ENCODE measurements at regions not wholly inside any gene's neighbourhood (a gene's known extent, or its start where the extent isn't known, plus 50 kb on each side); places are given as distances from the start of the nearest gene placed in this dataset.
"Not testable (repeated sequence)": the region's sequence is repeated elsewhere in the genome, so short reads cannot be mapped to it uniquely, and the experiment has no call there.

- Histone ChIP-seq H3K9me3 (ENCODE audit: control insufficient read depth in 2 of 2, low read length in 2 of 2) (no peaks in the 10 kb centered on the region), H3K9ac (ENCODE audit: low read depth in 1 of 2, low read length in 2 of 2) (no peak overlapping the region), H3K4me3 (ENCODE audit: low read length in 2 of 2) (no peak overlapping the region), H3K27ac (ENCODE audit: low read depth in 2 of 2, low read length in 2 of 2) (no peak overlapping the region), H3K36me3 (ENCODE audit: control insufficient read depth in 2 of 2, insufficient read depth in 2 of 2, low read length in 2 of 2) (no peaks in the 10 kb centered on the region), H3K27me3 (ENCODE audit: control insufficient read depth in 2 of 2, insufficient read depth in 2 of 2, low read length in 2 of 2) (peaks cover 0 to 1% of the 10 kb centered on the region in 2 donors), H3K4me1 (ENCODE audit: control insufficient read depth in 2 of 2, insufficient read depth in 2 of 2, low read length in 2 of 2) (no peaks in the 10 kb centered on the region)
Measured at GRCh38 chr10:117759266-117759665, 216.7 kb downstream of the EMX2 start.

- H3K9me3 ChIP-seq (ENCODE audit: control insufficient read depth in 2 of 2, low read length in 2 of 2) = no peaks in the 10 kb centered on the region
- H3K4me3 ChIP-seq (ENCODE audit: low read length in 2 of 2) = no peak overlapping the region
- peaks cover 0 to 1% of the 10 kb centered on the region in 2 donors for H3K27me3 ChIP-seq (ENCODE audit: control insufficient read depth in 2 of 2, insufficient read depth in 2 of 2, low read length in 2 of 2)
- no peaks in the 10 kb centered on the region for H3K4me1 ChIP-seq (ENCODE audit: control insufficient read depth in 2 of 2, insufficient read depth in 2 of 2, low read length in 2 of 2)
- no peaks in the 10 kb centered on the region for H3K36me3 ChIP-seq (ENCODE audit: control insufficient read depth in 2 of 2, insufficient read depth in 2 of 2, low read length in 2 of 2)
- H3K27ac ChIP-seq (ENCODE audit: low read depth in 2 of 2, low read length in 2 of 2) = no peak overlapping the region
- H3K9ac ChIP-seq (ENCODE audit: low read depth in 1 of 2, low read length in 2 of 2) = no peak overlapping the region
Measured at GRCh38 chr10:117761695-117762094, 219.1 kb downstream of the EMX2 start.

GRCh38 chr10:117762126-117762818, 219.7 kb downstream of the EMX2 start:
- Histone ChIP-seq H3K27me3 (ENCODE audit: control insufficient read depth in 2 of 2, insufficient read depth in 2 of 2, low read length in 2 of 2) (peaks cover 0 to 1% of the 10 kb centered on the region in 2 donors), H3K9me3 (ENCODE audit: control insufficient read depth in 2 of 2, low read length in 2 of 2) (no peaks in the 10 kb centered on the region), H3K4me1 (ENCODE audit: control insufficient read depth in 2 of 2, insufficient read depth in 2 of 2, low read length in 2 of 2) (no peaks in the 10 kb centered on the region), H3K4me3 (ENCODE audit: low read length in 2 of 2) (no peak overlapping the region), H3K36me3 (ENCODE audit: control insufficient read depth in 2 of 2, insufficient read depth in 2 of 2, low read length in 2 of 2) (no peaks in the 10 kb centered on the region), H3K9ac (ENCODE audit: low read depth in 1 of 2, low read length in 2 of 2) (no peak overlapping the region), H3K27ac (ENCODE audit: low read depth in 2 of 2, low read length in 2 of 2) (no peak overlapping the region)

GRCh38 chr10:117762819-117763172, 220.2 kb downstream of the EMX2 start:
- Histone ChIP-seq H3K27ac (ENCODE audit: low read depth in 2 of 2, low read length in 2 of 2) (no peak overlapping the region), H3K9ac (ENCODE audit: low read depth in 1 of 2, low read length in 2 of 2) (no peak overlapping the region), H3K36me3 (ENCODE audit: control insufficient read depth in 2 of 2, insufficient read depth in 2 of 2, low read length in 2 of 2) (no peaks in the 10 kb centered on the region), H3K27me3 (ENCODE audit: control insufficient read depth in 2 of 2, insufficient read depth in 2 of 2, low read length in 2 of 2) (peaks cover 0 to 1% of the 10 kb centered on the region in 2 donors), H3K4me1 (ENCODE audit: control insufficient read depth in 2 of 2, insufficient read depth in 2 of 2, low read length in 2 of 2) (no peaks in the 10 kb centered on the region), H3K9me3 (ENCODE audit: control insufficient read depth in 2 of 2, low read length in 2 of 2) (no peaks in the 10 kb centered on the region), H3K4me3 (ENCODE audit: low read length in 2 of 2) (no peak overlapping the region)

GRCh38 chr10:117763528-117763927, 221.0 kb downstream of the EMX2 start:
- Histone ChIP-seq H3K4me1 (ENCODE audit: control insufficient read depth in 2 of 2, insufficient read depth in 2 of 2, low read length in 2 of 2) (no peaks in the 10 kb centered on the region), H3K9ac (ENCODE audit: low read depth in 1 of 2, low read length in 2 of 2) (no peak overlapping the region), H3K36me3 (ENCODE audit: control insufficient read depth in 2 of 2, insufficient read depth in 2 of 2, low read length in 2 of 2) (no peaks in the 10 kb centered on the region), H3K27me3 (ENCODE audit: control insufficient read depth in 2 of 2, insufficient read depth in 2 of 2, low read length in 2 of 2) (peaks cover 0 to 1% of the 10 kb centered on the region in 2 donors), H3K9me3 (ENCODE audit: control insufficient read depth in 2 of 2, low read length in 2 of 2) (no peaks in the 10 kb centered on the region), H3K27ac (ENCODE audit: low read depth in 2 of 2, low read length in 2 of 2) (no peak overlapping the region), H3K4me3 (ENCODE audit: low read length in 2 of 2) (no peak overlapping the region)

GRCh38 chr10:117768333-117769042, 225.9 kb downstream of the EMX2 start:
- Histone ChIP-seq H3K9ac (ENCODE audit: low read depth in 1 of 2, low read length in 2 of 2) (no peak overlapping the region), H3K4me1 (ENCODE audit: control insufficient read depth in 2 of 2, insufficient read depth in 2 of 2, low read length in 2 of 2) (no peaks in the 10 kb centered on the region), H3K9me3 (ENCODE audit: control insufficient read depth in 2 of 2, low read length in 2 of 2) (no peaks in the 10 kb centered on the region), H3K36me3 (ENCODE audit: control insufficient read depth in 2 of 2, insufficient read depth in 2 of 2, low read length in 2 of 2) (no peaks in the 10 kb centered on the region), H3K4me3 (ENCODE audit: low read length in 2 of 2) (no peak overlapping the region), H3K27ac (ENCODE audit: low read depth in 2 of 2, low read length in 2 of 2) (no peak overlapping the region), H3K27me3 (ENCODE audit: control insufficient read depth in 2 of 2, insufficient read depth in 2 of 2, low read length in 2 of 2) (no peaks in the 10 kb centered on the region)

- no peaks in the 10 kb centered on the region for H3K9me3 ChIP-seq (ENCODE audit: control insufficient read depth in 2 of 2, low read length in 2 of 2)
- no peaks in the 10 kb centered on the region for H3K36me3 ChIP-seq (ENCODE audit: control insufficient read depth in 2 of 2, insufficient read depth in 2 of 2, low read length in 2 of 2)
- H3K27me3 ChIP-seq (ENCODE audit: control insufficient read depth in 2 of 2, insufficient read depth in 2 of 2, low read length in 2 of 2) = no peaks in the 10 kb centered on the region
- no peak overlapping the region for H3K4me3 ChIP-seq (ENCODE audit: low read length in 2 of 2)
- no peaks in the 10 kb centered on the region for H3K4me1 ChIP-seq (ENCODE audit: control insufficient read depth in 2 of 2, insufficient read depth in 2 of 2, low read length in 2 of 2)
- no peak overlapping the region for H3K9ac ChIP-seq (ENCODE audit: low read depth in 1 of 2, low read length in 2 of 2)
- H3K27ac ChIP-seq (ENCODE audit: low read depth in 2 of 2, low read length in 2 of 2) = no peak overlapping the region
Measured at GRCh38 chr10:117775526-117775925, 233.0 kb downstream of the EMX2 start.

GRCh38 chr10:117777222-117777621, 234.7 kb downstream of the EMX2 start:
- H3K4me1 ChIP-seq (ENCODE audit: control insufficient read depth in 2 of 2, insufficient read depth in 2 of 2, low read length in 2 of 2); H3K9ac ChIP-seq (ENCODE audit: low read depth in 1 of 2, low read length in 2 of 2); H3K27me3 ChIP-seq (ENCODE audit: control insufficient read depth in 2 of 2, insufficient read depth in 2 of 2, low read length in 2 of 2); H3K36me3 ChIP-seq (ENCODE audit: control insufficient read depth in 2 of 2, insufficient read depth in 2 of 2, low read length in 2 of 2); H3K27ac ChIP-seq (ENCODE audit: low read depth in 2 of 2, low read length in 2 of 2); H3K9me3 ChIP-seq (ENCODE audit: control insufficient read depth in 2 of 2, low read length in 2 of 2); H3K4me3 ChIP-seq (ENCODE audit: low read length in 2 of 2): not testable (repeated sequence)

- no peaks in the 10 kb centered on the region for H3K27me3 ChIP-seq (ENCODE audit: control insufficient read depth in 2 of 2, insufficient read depth in 2 of 2, low read length in 2 of 2)
- no peaks in the 10 kb centered on the region for H3K36me3 ChIP-seq (ENCODE audit: control insufficient read depth in 2 of 2, insufficient read depth in 2 of 2, low read length in 2 of 2)
- H3K4me3 ChIP-seq (ENCODE audit: low read length in 2 of 2) = no peak overlapping the region
- H3K4me1 ChIP-seq (ENCODE audit: control insufficient read depth in 2 of 2, insufficient read depth in 2 of 2, low read length in 2 of 2) = no peaks in the 10 kb centered on the region
- no peaks in the 10 kb centered on the region for H3K9me3 ChIP-seq (ENCODE audit: control insufficient read depth in 2 of 2, low read length in 2 of 2)
- H3K27ac ChIP-seq (ENCODE audit: low read depth in 2 of 2, low read length in 2 of 2) = no peak overlapping the region
- no peak overlapping the region for H3K9ac ChIP-seq (ENCODE audit: low read depth in 1 of 2, low read length in 2 of 2)
Measured at GRCh38 chr10:117778241-117778640, 235.7 kb downstream of the EMX2 start.

- H3K27ac ChIP-seq (ENCODE audit: low read depth in 2 of 2, low read length in 2 of 2) = no peak overlapping the region
- no peaks in the 10 kb centered on the region for H3K36me3 ChIP-seq (ENCODE audit: control insufficient read depth in 2 of 2, insufficient read depth in 2 of 2, low read length in 2 of 2)
- no peaks in the 10 kb centered on the region for H3K4me1 ChIP-seq (ENCODE audit: control insufficient read depth in 2 of 2, insufficient read depth in 2 of 2, low read length in 2 of 2)
Measured at GRCh38 chr10:117780411-117780810, 237.9 kb downstream of the EMX2 start.

More at GRCh38 chr10:117780411-117780810, 237.9 kb downstream of the EMX2 start:
- Histone ChIP-seq H3K4me3 (ENCODE audit: low read length in 2 of 2) (no peak overlapping the region), H3K9me3 (ENCODE audit: control insufficient read depth in 2 of 2, low read length in 2 of 2) (no peaks in the 10 kb centered on the region), H3K9ac (ENCODE audit: low read depth in 1 of 2, low read length in 2 of 2) (no peak overlapping the region), H3K27me3 (ENCODE audit: control insufficient read depth in 2 of 2, insufficient read depth in 2 of 2, low read length in 2 of 2) (no peaks in the 10 kb centered on the region)

Measured in mucosa of rectum (tissue), 2 donors.